ENCODE measurements at regions not wholly inside any gene's neighbourhood (a gene's known extent, or its start where the extent isn't known, plus 50 kb on each side); places are given as distances from the start of the nearest gene placed in this dataset.

- H3K27me3 ChIP-seq, result no peaks in the 10 kb centered on the region
- no peak for TF ChIP-seq CTCF (IDR thresholded peaks at IDR 0.05)
- no peaks in the 10 kb centered on the region for H3K9me3 ChIP-seq
- no peak overlapping the region for H3K27ac ChIP-seq
- no peak overlapping the region for H3K4me3 ChIP-seq
- WGBS, 2 donors, result 40 to 49% methylated on average over 4 of the region's 4 CpGs
- H3K36me3 ChIP-seq, result no peaks in the 10 kb centered on the region
- DNase-seq (no peak), FAIRE-seq (no peak), ATAC-seq (no peak)
- intact Hi-C loops (cut with DNase I), result no loop called here
- H3K4me1 ChIP-seq, result no peaks in the 10 kb centered on the region
Observed at GRCh38 chr3:74465715-74466410, 148.6 kb downstream of the CNTN3 start.

GRCh38 chr3:74463515-74463914 is 150.9 kb downstream of the CNTN3 start:
- Histone ChIP-seq H3K27ac (peak overlapping the region in 2 of 4 donors; percentile 55 to 64), H3K4me3 (no peak overlapping the region), H3K9me3 (no peaks in the 10 kb centered on the region), H3K36me3 (no peaks in the 10 kb centered on the region), H3K4me1 (no peaks in the 10 kb centered on the region), H3K27me3 (no peaks in the 10 kb centered on the region)
- DNase-seq (no peak), ATAC-seq (peak; percentile 38 to 80 (median 69)), FAIRE-seq (no peak)
- TF ChIP-seq CTCF (IDR thresholded peaks at IDR 0.05), result no peak
- WGBS, 2 donors, result 48 to 54% methylated on average over 4 of the region's 4 CpGs
- intact Hi-C loops (cut with DNase I), result no loop called here

- TF ChIP-seq CTCF (IDR thresholded peaks at IDR 0.05), result no peak
- no peaks in the 10 kb centered on the region for H3K27me3 ChIP-seq
- no peak overlapping the region for H3K27ac ChIP-seq
- H3K4me3 ChIP-seq, result no peak overlapping the region
- no peaks in the 10 kb centered on the region for H3K9me3 ChIP-seq
- DNase-seq, result no peak
- no peaks in the 10 kb centered on the region for H3K4me1 ChIP-seq
- no peak for ATAC-seq
- no peak for FAIRE-seq
- H3K36me3 ChIP-seq, result no peaks in the 10 kb centered on the region
- intact Hi-C loops (cut with DNase I), result no loop called here
Observed at GRCh38 chr3:74456166-74456565, 158.3 kb downstream of the CNTN3 start.

GRCh38 chr3:74447221-74447620 is 167.2 kb downstream of the CNTN3 start:
- no peak for ATAC-seq
- FAIRE-seq, result no peak
- Histone ChIP-seq H3K9me3 (no peaks in the 10 kb centered on the region), H3K4me1 (no peaks in the 10 kb centered on the region), H3K27me3 (no peaks in the 10 kb centered on the region), H3K4me3 (no peak overlapping the region), H3K36me3 (no peaks in the 10 kb centered on the region), H3K27ac (no peak overlapping the region)
- intact Hi-C loops (cut with DNase I), result no loop called here
- 78 to 83% methylated on average over 1 of the region's 1 CpG for WGBS, 2 donors
- no peak for TF ChIP-seq CTCF (IDR thresholded peaks at IDR 0.05)
- DNase-seq, result no peak

- no peak for TF ChIP-seq CTCF (IDR thresholded peaks at IDR 0.05)
- Histone ChIP-seq H3K4me3 (no peak overlapping the region), H3K4me1 (no peaks in the 10 kb centered on the region), H3K27me3 (no peaks in the 10 kb centered on the region), H3K36me3 (no peaks in the 10 kb centered on the region), H3K27ac (no peak overlapping the region), H3K9me3 (no peaks in the 10 kb centered on the region)
- intact Hi-C loops (cut with DNase I), result no loop called here
- ATAC-seq, result no peak
- no peak for DNase-seq
- FAIRE-seq, result no peak
- WGBS, 2 donors, result 70 to 72% methylated on average over 1 of the region's 1 CpG
Observed at GRCh38 chr3:74445541-74445940, 168.9 kb downstream of the CNTN3 start.

Measured in pancreas (tissue), 10 donors.